ENCODE measurements at regions not wholly inside any gene's neighbourhood (a gene's known extent, or its start where the extent isn't known, plus 50 kb on each side); places are given as distances from the start of the nearest gene placed in this dataset.

- no peak for TF ChIP-seq CTCF (IDR thresholded peaks at IDR 0.05; ENCODE audit: extremely low read depth in 1 of 2, insufficient read depth in 1 of 2, low read depth in 1 of 2, low read length in 2 of 2)
- TF ChIP-seq EZH2 (IDR thresholded peaks at IDR 0.05; ENCODE audit: borderline replicate concordance, low read depth, low read length, severe bottlenecking), result no peak
Measured at GRCh38 chr5:162593881-162594280, 526.3 kb downstream of the GABRG2 start.

Data from endothelial cell of umbilical vein (primary cell).